Adrenal gland (tissue), 5 donors: ENCODE measurements at regions not wholly inside any gene's neighbourhood (a gene's known extent, or its start where the extent isn't known, plus 50 kb on each side); places are given as distances from the start of the nearest gene placed in this dataset.

Experiments
- POLR2A ChIP-seq, 2 donors: fragments of 450-650 bp; IDR thresholded peaks; one replicate each; pipeline ENCODE4 v1.6.1; 2017; ENCODE audit warnings: antibody characterized with exemption in 2 of 2, mild to moderate bottlenecking in 2 of 2, moderate library complexity in 1 of 2
- TF ChIP-seq, protein P1 (sequence below), 6 experiments: fragments of 450-650 bp in 4 of 6; fragments of 200-600 bp in 2 of 6; sonication (generic) in 1 of 6; IDR thresholded peaks; 1 replicate in 5 of 6; 2 replicates in 1 of 6; pipeline versions ENCODE4 v1.5.1 to v1.8.0; 2016 to 2021; ENCODE audit warnings: antibody characterized with exemption in 6 of 6, mild to moderate bottlenecking in 2 of 6, moderate library complexity in 1 of 6
- donor health status: DM: no; HTN: no; CAD: no.

DNA sequence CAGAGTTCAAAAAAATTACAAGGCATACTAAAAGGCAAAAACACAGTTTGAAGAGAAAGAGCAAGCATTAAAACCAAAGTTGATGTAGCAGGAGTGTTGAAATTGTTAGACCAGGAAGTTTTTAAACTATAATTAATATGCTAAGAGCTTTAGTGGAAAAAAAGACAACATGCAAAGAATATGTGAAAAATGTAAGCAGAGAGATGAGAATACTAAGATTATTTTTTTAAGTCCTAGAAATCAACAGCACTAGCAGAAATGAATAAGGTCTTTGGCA lies 192.6 kb downstream of the ERMARD start:
- no peak for TF ChIP-seq POLR2A (IDR thresholded peaks at IDR 0.05)
- TF ChIP-seq, protein P1, sequence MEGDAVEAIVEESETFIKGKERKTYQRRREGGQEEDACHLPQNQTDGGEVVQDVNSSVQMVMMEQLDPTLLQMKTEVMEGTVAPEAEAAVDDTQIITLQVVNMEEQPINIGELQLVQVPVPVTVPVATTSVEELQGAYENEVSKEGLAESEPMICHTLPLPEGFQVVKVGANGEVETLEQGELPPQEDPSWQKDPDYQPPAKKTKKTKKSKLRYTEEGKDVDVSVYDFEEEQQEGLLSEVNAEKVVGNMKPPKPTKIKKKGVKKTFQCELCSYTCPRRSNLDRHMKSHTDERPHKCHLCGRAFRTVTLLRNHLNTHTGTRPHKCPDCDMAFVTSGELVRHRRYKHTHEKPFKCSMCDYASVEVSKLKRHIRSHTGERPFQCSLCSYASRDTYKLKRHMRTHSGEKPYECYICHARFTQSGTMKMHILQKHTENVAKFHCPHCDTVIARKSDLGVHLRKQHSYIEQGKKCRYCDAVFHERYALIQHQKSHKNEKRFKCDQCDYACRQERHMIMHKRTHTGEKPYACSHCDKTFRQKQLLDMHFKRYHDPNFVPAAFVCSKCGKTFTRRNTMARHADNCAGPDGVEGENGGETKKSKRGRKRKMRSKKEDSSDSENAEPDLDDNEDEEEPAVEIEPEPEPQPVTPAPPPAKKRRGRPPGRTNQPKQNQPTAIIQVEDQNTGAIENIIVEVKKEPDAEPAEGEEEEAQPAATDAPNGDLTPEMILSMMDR (IDR thresholded peaks at IDR 0.05), result no peak
